HG03280 (cell line): ENCODE measurements at regions not wholly inside any gene's neighbourhood (a gene's known extent, or its start where the extent isn't known, plus 50 kb on each side); places are given as distances from the start of the nearest gene placed in this dataset.

Experiments used
- ATAC-seq: cut with Tn5 transposase; IDR thresholded peaks from one replicate; pipeline ENCODE4 v1.9.1; 2021; ENCODE audit warnings: mild to moderate bottlenecking, moderate library complexity; ENCODE audit not compliant: unreplicated experiment

GRCh38 chr21:16842696-16843035, 670.2 kb upstream of the CXADR start:
- no peak for ATAC-seq

GRCh38 chr21:16847211-16847610, 665.6 kb upstream of the CXADR start:
- ATAC-seq = no peak

- no peak for ATAC-seq
Observed at GRCh38 chr21:16851054-16851453, 661.8 kb upstream of the CXADR start.

GRCh38 chr21:16855164-16855667, 657.6 kb upstream of the CXADR start:
- no peak for ATAC-seq

GRCh38 chr21:16863362-16863905, 649.4 kb upstream of the CXADR start:
- ATAC-seq = no peak

GRCh38 chr21:16863908-16864307, 648.9 kb upstream of the CXADR start:
- ATAC-seq = no peak

- no peak for ATAC-seq
Observed at GRCh38 chr21:16865632-16866031, 647.2 kb upstream of the CXADR start.

- no peak for ATAC-seq
Observed at GRCh38 chr21:16866851-16867250, 646.0 kb upstream of the CXADR start.

GRCh38 chr21:16870103-16870502, 642.7 kb upstream of the CXADR start:
- no peak for ATAC-seq

GRCh38 chr21:16872616-16873015, 640.2 kb upstream of the CXADR start:
- no peak for ATAC-seq

- ATAC-seq = no peak
Observed at GRCh38 chr21:16873176-16873575, 639.7 kb upstream of the CXADR start.

- ATAC-seq = no peak
Observed at GRCh38 chr21:16873596-16873995, 639.2 kb upstream of the CXADR start.

- no peak for ATAC-seq
Observed at GRCh38 chr21:16879479-16879878, 633.4 kb upstream of the CXADR start.

- ATAC-seq = no peak
Observed at GRCh38 chr21:16891821-16892220, 621.0 kb upstream of the CXADR start.

- no peak for ATAC-seq
Observed at GRCh38 chr21:16900685-16901084, 612.2 kb upstream of the CXADR start.

- ATAC-seq = no peak
Observed at GRCh38 chr21:16908077-16908476, 604.8 kb upstream of the CXADR start.

- ATAC-seq = no peak
Observed at GRCh38 chr21:16910435-16911165, 602.2 kb upstream of the CXADR start.

- ATAC-seq = no peak
Observed at GRCh38 chr21:16911166-16911607, 601.7 kb upstream of the CXADR start.

GRCh38 chr21:16912075-16912474, 600.8 kb upstream of the CXADR start:
- ATAC-seq = no peak

- no peak for ATAC-seq
Observed at GRCh38 chr21:16913010-16913409, 599.8 kb upstream of the CXADR start.

GRCh38 chr21:16928439-16928838, 584.4 kb upstream of the CXADR start:
- ATAC-seq = no peak

GRCh38 chr21:16932314-16932713, 580.5 kb upstream of the CXADR start:
- ATAC-seq = no peak

GRCh38 chr21:16942703-16943102, 570.1 kb upstream of the CXADR start:
- ATAC-seq = no peak
